ENCODE measurements at regions not wholly inside any gene's neighbourhood (a gene's known extent, or its start where the extent isn't known, plus 50 kb on each side); places are given as distances from the start of the nearest gene placed in this dataset.

- TF ChIP-seq CTCF (IDR thresholded peaks at IDR 0.05; ENCODE audit: low read depth, low read length) (no peak), EZH2phosphoT487 (IDR thresholded peaks at IDR 0.05; ENCODE audit: low read depth) (no peak)
Measured at GRCh38 chr7:42790196-42790595, 121.7 kb downstream of the C7orf25 start.
